Fibroblast of pulmonary artery (primary cell): ENCODE measurements at regions not wholly inside any gene's neighbourhood (a gene's known extent, or its start where the extent isn't known, plus 50 kb on each side); places are given as distances from the start of the nearest gene placed in this dataset.

Source experiments
- DNase-seq: peaks from one replicate; pipeline ENCODE4 v3.0.0-alpha.2; 2010; ENCODE audit warnings: low read depth
- H3K4me3 ChIP-seq: replicated peaks from 2 replicates; pipeline ENCODE4 v1.5.1; 2011; ENCODE audit warnings: low read depth, mild to moderate bottlenecking, control low read depth, low read length, moderate library complexity
- TF ChIP-seq, protein P1 (sequence below): IDR thresholded peaks from 2 replicates; pipeline ENCODE4 v1.5.1; 2011; ENCODE audit warnings: mild to moderate bottlenecking, control low read depth, low read length, inconsistent platforms; ENCODE audit errors: missing control alignments

DNA sequence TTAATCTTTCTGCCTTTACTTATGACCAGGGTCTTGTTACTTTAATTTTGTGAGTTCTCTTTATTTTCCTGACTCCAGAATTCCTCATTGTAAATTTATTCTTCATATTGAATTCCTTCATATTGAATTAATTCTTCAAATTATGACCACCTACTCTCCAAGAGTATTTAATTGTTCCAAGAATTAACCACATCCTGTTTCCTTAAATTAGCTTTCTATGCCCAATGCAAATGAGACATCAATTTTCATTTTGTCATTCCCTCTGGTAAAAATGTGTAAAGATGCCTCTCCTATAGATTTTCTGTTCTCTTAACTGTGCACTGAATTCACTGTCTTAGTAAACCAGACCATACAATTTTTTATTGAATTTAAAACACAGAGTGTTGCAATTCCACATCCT lies 211.2 kb upstream of the GRIA4 start:
- TF ChIP-seq, protein P1, sequence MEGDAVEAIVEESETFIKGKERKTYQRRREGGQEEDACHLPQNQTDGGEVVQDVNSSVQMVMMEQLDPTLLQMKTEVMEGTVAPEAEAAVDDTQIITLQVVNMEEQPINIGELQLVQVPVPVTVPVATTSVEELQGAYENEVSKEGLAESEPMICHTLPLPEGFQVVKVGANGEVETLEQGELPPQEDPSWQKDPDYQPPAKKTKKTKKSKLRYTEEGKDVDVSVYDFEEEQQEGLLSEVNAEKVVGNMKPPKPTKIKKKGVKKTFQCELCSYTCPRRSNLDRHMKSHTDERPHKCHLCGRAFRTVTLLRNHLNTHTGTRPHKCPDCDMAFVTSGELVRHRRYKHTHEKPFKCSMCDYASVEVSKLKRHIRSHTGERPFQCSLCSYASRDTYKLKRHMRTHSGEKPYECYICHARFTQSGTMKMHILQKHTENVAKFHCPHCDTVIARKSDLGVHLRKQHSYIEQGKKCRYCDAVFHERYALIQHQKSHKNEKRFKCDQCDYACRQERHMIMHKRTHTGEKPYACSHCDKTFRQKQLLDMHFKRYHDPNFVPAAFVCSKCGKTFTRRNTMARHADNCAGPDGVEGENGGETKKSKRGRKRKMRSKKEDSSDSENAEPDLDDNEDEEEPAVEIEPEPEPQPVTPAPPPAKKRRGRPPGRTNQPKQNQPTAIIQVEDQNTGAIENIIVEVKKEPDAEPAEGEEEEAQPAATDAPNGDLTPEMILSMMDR, result no peak
- H3K4me3 ChIP-seq, result no peak overlapping the region
- DNase-seq, result no peak

DNA sequence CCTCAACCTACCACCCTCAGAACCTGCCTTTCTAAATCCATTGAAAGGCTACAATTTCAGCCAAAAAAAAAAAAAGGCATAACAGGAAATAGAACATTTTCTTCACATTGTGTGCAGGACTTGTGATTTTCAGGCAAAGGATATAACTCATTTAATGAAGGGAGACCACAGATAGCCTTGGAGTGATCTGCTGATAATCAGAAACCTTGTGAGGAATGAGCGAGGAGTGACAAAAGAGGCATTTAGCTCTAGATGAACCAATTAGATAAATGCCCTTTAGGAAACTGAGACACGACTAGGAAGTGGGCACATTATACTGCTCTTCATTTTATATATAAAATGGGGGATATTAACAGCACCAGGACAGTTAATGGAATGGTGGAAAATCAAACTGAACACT lies 216.5 kb upstream of the GRIA4 start:
- no peak for DNase-seq
- H3K4me3 ChIP-seq, result no peak overlapping the region
- TF ChIP-seq, protein P1, result no peak

DNA sequence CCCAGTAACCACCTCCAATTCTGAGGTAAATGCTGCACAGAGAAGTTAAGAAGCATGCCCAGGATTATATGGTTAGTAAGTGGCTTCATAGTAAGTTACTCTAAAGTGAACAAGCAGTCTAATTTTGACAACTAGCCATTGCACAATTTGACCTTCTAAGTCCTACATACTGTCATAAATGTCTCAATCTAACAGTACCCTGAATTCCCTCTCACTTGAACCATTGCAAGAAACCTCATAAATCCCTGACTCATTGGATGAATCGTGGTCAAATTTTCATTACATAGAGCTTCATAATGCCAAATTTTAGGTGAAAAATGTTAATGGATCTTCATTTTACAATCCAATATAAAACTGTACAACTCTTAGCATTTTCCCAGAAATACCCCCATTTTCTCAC lies 217.3 kb upstream of the GRIA4 start:
- TF ChIP-seq, protein P1, result no peak
- H3K4me3 ChIP-seq, result no peak overlapping the region
- DNase-seq, result peak; percentile 7

DNA sequence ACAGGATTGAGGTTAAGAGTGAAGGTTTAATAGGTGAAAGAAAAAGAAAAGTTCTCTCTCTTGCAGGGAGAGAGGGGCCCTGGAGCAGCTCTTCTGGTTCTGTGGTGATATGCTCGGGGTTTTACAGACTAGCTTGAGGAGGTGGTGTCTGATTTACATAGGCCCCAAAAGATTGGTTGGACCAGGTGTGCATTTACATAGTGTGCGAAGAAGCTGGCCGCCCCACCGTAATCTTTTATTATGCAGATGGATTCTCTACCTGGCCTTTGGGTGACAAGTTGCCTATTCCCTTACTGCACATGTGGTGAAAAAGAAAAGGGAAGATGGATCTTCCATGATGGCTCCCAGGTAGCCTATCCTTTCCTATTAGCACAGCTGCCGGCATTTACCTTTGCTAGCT lies 219.9 kb upstream of the GRIA4 start:
- no peak for DNase-seq
- H3K4me3 ChIP-seq, result no peak overlapping the region
- TF ChIP-seq, protein P1, result no peak

DNA sequence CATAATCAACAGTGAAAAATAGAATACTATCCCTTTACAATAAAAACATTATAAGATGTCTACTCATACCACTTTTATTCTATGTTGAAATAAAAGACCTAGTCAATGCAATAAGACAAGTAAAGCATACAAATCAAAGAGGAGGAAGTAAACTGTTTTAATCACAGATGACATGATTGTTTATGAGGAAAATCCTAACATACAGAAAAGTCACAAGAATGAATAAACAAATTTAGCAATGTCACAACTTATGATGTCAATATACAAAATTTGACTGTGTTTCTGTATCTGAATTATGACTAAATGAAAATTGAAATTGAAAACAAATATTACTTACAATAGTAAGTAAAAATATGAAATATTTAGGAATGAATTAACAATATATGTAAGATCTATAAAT lies 221.9 kb upstream of the GRIA4 start:
- TF ChIP-seq, protein P1, result no peak
- H3K4me3 ChIP-seq, result no peak overlapping the region
- no peak for DNase-seq

DNA sequence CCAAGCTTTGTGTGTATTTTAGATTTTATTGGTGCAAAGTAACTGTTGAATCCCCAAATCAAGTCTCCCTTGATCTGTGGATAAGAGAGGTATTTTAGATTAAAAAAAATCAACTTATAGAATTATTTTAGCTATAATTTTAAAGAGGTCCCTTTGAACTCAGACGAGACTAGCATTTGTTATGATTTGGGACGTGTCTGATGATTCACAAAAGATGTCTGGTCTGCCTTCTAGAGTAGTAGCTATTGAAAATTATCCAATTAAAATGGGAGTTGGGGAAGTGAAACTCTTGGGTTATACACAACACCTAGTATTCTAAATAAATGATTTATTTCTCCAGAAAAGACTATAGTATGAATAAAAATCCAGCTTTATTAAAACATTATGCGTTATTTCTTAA lies 227.9 kb upstream of the GRIA4 start:
- TF ChIP-seq, protein P1, result no peak
- H3K4me3 ChIP-seq, result no peak overlapping the region
- DNase-seq, result no peak

DNA sequence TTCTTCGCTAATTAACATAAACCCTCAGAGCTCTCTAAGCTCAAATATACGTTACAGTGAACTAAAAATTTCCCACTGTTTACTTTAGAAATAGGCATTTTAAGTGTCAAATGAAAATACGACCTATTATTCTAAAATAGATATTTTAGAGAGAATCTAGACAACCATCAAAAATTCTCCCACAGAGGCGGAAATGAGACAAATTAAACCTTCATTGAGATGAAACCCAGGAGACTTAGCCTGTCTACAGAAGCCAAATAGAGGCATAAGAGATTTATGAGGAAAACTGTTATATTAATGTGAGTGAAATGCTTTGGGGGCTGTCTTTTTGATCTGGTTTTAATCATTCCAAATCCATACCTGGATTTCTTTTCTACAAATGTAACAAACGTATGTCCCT lies 232.0 kb upstream of the GRIA4 start:
- DNase-seq, result no peak
- H3K4me3 ChIP-seq, result no peak overlapping the region
- TF ChIP-seq, protein P1, result no peak
